OCI-LY7 (cell line): ENCODE measurements at regions not wholly inside any gene's neighbourhood (a gene's known extent, or its start where the extent isn't known, plus 50 kb on each side); places are given as distances from the start of the nearest gene placed in this dataset.

ENCODE experiments used
- BruUV-seq: library from RNA; stranded (reverse); fragments of 400-500 nt; replicated peaks from 2 replicates; lab custom pipeline; 2021; lab: Mats Ljungman, UMichigan
- CTCF ChIA-PET: fragments of 300-600 bp; sonication (Branson Sonifier 250); formaldehyde crosslinking; loops from one replicate; lab custom pipeline; 2022; ENCODE audit warnings: antibody characterized with exemption; ENCODE audit not compliant: unreplicated experiment; lab: Charles Lee
- POLR2A ChIA-PET: fragments of 300-600 bp; sonication (Branson Sonifier 250); formaldehyde crosslinking; loops from one replicate; lab custom pipeline; 2022; ENCODE audit warnings: antibody characterized with exemption; lab: Charles Lee
- DNase-seq: peaks from one replicate; pipeline ENCODE4 v3.0.0-alpha.2; 2015; ENCODE audit warnings: low spot score
- H2AFZ ChIP-seq: fragments of 200-600 bp; sonication (generic), shearing (Covaris generic); 2 replicates; pipeline ENCODE4 v1.6.1; 2014; ENCODE audit warnings: mild to moderate bottlenecking, antibody characterized with exemption, low read length, moderate library complexity
- H3K27ac ChIP-seq: fragments of 200-600 bp; sonication (generic); 2 replicates; pipeline ENCODE4 v1.5.1; 2014; ENCODE audit warnings: mixed run types, low read depth, mild to moderate bottlenecking, moderate library complexity, low read length, inconsistent platforms; ENCODE audit not compliant: poor library complexity, severe bottlenecking
- H3K36me3 ChIP-seq: fragments of 200-600 bp; sonication (generic); 2 replicates; pipeline ENCODE4 v1.6.1; 2014; ENCODE audit warnings: mild to moderate bottlenecking, antibody characterized with exemption, low read length, moderate library complexity, mixed read lengths; ENCODE audit not compliant: insufficient read depth
- H3K4me1 ChIP-seq: fragments of 200-600 bp; sonication (generic); 2 replicates; pipeline ENCODE4 v1.5.1; 2014; ENCODE audit warnings: mild to moderate bottlenecking, low read length; ENCODE audit not compliant: insufficient read depth, poor library complexity, severe bottlenecking
- H3K4me2 ChIP-seq: fragments of 200-600 bp; sonication (generic); 2 replicates; pipeline ENCODE4 v1.6.1; 2014; ENCODE audit warnings: mild to moderate bottlenecking, low read length
- H3K4me3 ChIP-seq: fragments of 200-600 bp; sonication (generic); 2 replicates; pipeline ENCODE4 v1.5.1; 2014; ENCODE audit warnings: mild to moderate bottlenecking, low read depth, low read length; ENCODE audit not compliant: poor library complexity, severe bottlenecking
- H3K79me2 ChIP-seq: fragments of 200-600 bp; sonication (generic); 2 replicates; pipeline ENCODE4 v1.6.1; 2016; ENCODE audit warnings: low read depth, mild to moderate bottlenecking, low read length, moderate library complexity, mixed read lengths; ENCODE audit not compliant: insufficient read depth
- H3K9me2 ChIP-seq: fragments of 200-600 bp; sonication (generic); 2 replicates; pipeline ENCODE4 v1.6.1; 2016; ENCODE audit warnings: mild to moderate bottlenecking, low read length, mixed read lengths; ENCODE audit not compliant: insufficient read depth
- H3K9me3 ChIP-seq: fragments of 200-600 bp; sonication (generic); 2 replicates; pipeline ENCODE4 v1.6.1; 2014; ENCODE audit warnings: mild to moderate bottlenecking, mixed run types, low read length, mixed read lengths
- H4K20me1 ChIP-seq: fragments of 200-600 bp; sonication (generic); 2 replicates; pipeline ENCODE4 v1.6.1; 2014; ENCODE audit warnings: mild to moderate bottlenecking, antibody characterized with exemption, low read length, moderate library complexity, mixed read lengths; ENCODE audit not compliant: insufficient read depth
- CTCF ChIP-seq: fragments of 200-600 bp; sonication (generic); conservative IDR thresholded peaks from 2 replicates; pipeline ENCODE4 v1.5.1; 2014; ENCODE audit warnings: mild to moderate bottlenecking, antibody characterized with exemption, low read length, moderate library complexity, mixed read lengths
- EZH2phosphoT487 ChIP-seq: fragments of 200-600 bp; sonication (generic); IDR thresholded peaks from 2 replicates; pipeline ENCODE4 v1.6.1; 2018; ENCODE audit warnings: low read depth, borderline replicate concordance, mild to moderate bottlenecking, mixed run types, antibody characterized with exemption, low read length, moderate library complexity, mixed read lengths
- intact Hi-C: fragments of 100-400 bp; cut with micrococcal nuclease; formaldehyde crosslinking; loops from one replicate; pipeline ENCODE4 v1.10.0; 2022; ENCODE audit not compliant: unreplicated experiment

- no peak for TF ChIP-seq EZH2phosphoT487
- TF ChIP-seq CTCF: no peak
- Histone ChIP-seq H3K9me3 (peaks cover 7% of the 10 kb centered on the region; the same call in 1 of the 2 replicates), H3K36me3 (no peaks in the 10 kb centered on the region; the same call in 1 of the 2 replicates), H3K4me3 (no peak overlapping the region), H3K27ac (no peak overlapping the region), H3K4me2 (no peak overlapping the region), H3K4me1 (peaks cover 68% of the 10 kb centered on the region), H3K79me2 (no peaks in the 10 kb centered on the region), H3K9me2 (no peaks in the 10 kb centered on the region), H2AFZ (no peak overlapping the region), H4K20me1 (no peaks in the 10 kb centered on the region)
- BruUV-seq: no TSS peak
- intact Hi-C loops: loop anchor here (5.0 to 10.0 kb wide), 2 partner anchors 92 to 611 kb away; partner anchors contain the start of gene RFC3
- POLR2A ChIA-PET: interaction anchor here (0.6 to 3.7 kb wide), 11 partner anchors 11 to 1116 kb away, joined by 3 to 37 read pairs (median 5); partner anchors contain the start of gene RFC3
- CTCF ChIA-PET: interaction anchor here (1.0 to 1.3 kb wide), 2 partner anchors 8 to 182 kb away, joined by 4 to 5 read pairs; no protein-coding TSS in a partner anchor
- no peak for DNase-seq
Measured at GRCh38 chr13:33725340-33725739, 92.6 kb upstream of the RFC3 start.

DNA sequence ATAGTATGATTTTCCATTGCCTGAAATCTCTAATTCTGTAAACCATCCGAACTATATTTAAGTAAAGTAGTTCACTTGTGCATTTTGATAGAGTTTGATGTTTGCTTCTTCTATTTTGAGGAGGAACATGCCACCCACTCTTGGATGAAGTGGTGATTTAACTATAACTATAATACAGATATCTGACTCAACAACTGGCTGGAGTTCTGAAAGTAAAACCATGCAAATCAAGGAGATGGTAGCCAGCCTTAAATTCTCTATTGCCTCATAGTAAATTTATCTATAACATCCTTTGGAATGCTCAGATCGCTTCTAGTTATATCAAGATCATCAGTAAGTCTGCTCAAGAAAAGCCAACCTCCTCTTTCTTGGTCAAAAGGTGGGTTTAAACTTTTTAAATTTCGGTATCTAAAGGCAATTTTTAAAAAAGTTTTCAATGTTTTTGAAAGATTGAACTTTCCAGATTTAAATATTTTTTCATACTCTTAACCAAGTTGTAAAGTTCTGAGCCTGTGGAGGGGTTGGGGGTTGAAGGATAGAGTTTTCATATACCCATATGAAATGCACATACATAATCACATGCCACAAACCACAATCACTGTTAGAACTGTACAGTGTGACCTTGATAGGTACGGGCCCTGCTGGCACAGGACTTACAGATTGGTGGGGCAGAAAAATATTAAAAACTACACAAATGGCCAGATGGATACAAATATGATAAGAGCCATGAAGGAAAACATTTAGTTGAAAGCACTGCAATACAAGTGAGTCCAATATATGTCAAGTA is 90.5 kb upstream of the RFC3 start:
- intact Hi-C loops: loop anchor here (1.0 to 10.0 kb wide), 5 partner anchors 18 to 1141 kb away; partner anchors contain the start of genes PDS5B and RFC3
- Histone ChIP-seq H3K79me2 (no peaks in the 10 kb centered on the region), H3K27ac (peak overlapping the region; percentile 98)

More for the DNA sequence above, 90.5 kb upstream of the RFC3 start:
- peak overlapping the region; percentile 38 for H3K4me3 ChIP-seq
- H3K4me1 ChIP-seq: peaks cover 77% of the 10 kb centered on the region
- DNase-seq: peak; percentile 44
- no TSS peak for BruUV-seq
- ChIA-PET CTCF (no interaction called here), POLR2A (interaction anchor here (1.0 to 3.8 kb wide), 4 partner anchors 16 to 184 kb away, joined by 3 to 78 read pairs (median 14); no protein-coding TSS in a partner anchor)
- TF ChIP-seq EZH2phosphoT487: no peak
- no peak for TF ChIP-seq CTCF
- H3K36me3 ChIP-seq: no peaks in the 10 kb centered on the region; the same call in 1 of the 2 replicates
- H2AFZ ChIP-seq: peak overlapping the region; percentile 86
- no peaks in the 10 kb centered on the region for H4K20me1 ChIP-seq
- no peaks in the 10 kb centered on the region for H3K9me2 ChIP-seq
- peak overlapping the region; percentile 66 for H3K4me2 ChIP-seq
- no peaks in the 10 kb centered on the region; the same call in 1 of the 2 replicates for H3K9me3 ChIP-seq
